Fibroblast of lung (primary cell): ENCODE measurements at regions not wholly inside any gene's neighbourhood (a gene's known extent, or its start where the extent isn't known, plus 50 kb on each side); places are given as distances from the start of the nearest gene placed in this dataset.

Experiments used
- DNase-seq, 2 donors: peaks; one replicate each; pipeline versions ENCODE4 v3.0.0 to v3.0.0-alpha.2; 2010; ENCODE audit warnings: low read depth in 2 of 2
- H2AFZ ChIP-seq: 2 replicates; pipeline ENCODE4 v1.5.1; 2012; ENCODE audit warnings: low read length, control low read depth, inconsistent platforms
- H3K27ac ChIP-seq: 2 replicates; pipeline ENCODE4 v1.5.1; 2011; ENCODE audit warnings: low read length, control low read depth; ENCODE audit not compliant: insufficient read depth
- H3K27me3 ChIP-seq: 2 replicates; pipeline ENCODE4 v1.5.1; 2011; ENCODE audit warnings: mild to moderate bottlenecking, low read length; ENCODE audit not compliant: control insufficient read depth, insufficient read depth
- H3K36me3 ChIP-seq: 2 replicates; pipeline ENCODE4 v1.5.1; 2011; ENCODE audit warnings: low read length; ENCODE audit not compliant: control insufficient read depth, insufficient read depth
- H3K4me1 ChIP-seq: 2 replicates; pipeline ENCODE4 v1.5.1; 2011; ENCODE audit warnings: low read length; ENCODE audit not compliant: control insufficient read depth, insufficient read depth; ENCODE audit errors: extremely low read depth
- H3K4me2 ChIP-seq: 2 replicates; pipeline ENCODE4 v1.5.1; 2011; ENCODE audit warnings: low read length, control low read depth; ENCODE audit not compliant: insufficient read depth; ENCODE audit errors: extremely low read depth
- H3K4me3 ChIP-seq, 4 experiments: fragments of 200-600 bp in 1 of 4; sonication (generic) in 1 of 4; replicated peaks in 1 of 4; 2 replicates each; pipeline ENCODE4 v1.5.1; 2011 to 2016; ENCODE audit warnings: low read length in 4 of 4, low read depth in 3 of 4, mild to moderate bottlenecking in 3 of 4, control low read depth in 2 of 4, inconsistent platforms in 1 of 4, mixed read lengths in 1 of 4; ENCODE audit not compliant: insufficient read depth in 1 of 4; ENCODE audit errors: control extremely low read depth in 1 of 4
- H3K79me2 ChIP-seq: 2 replicates; pipeline ENCODE4 v1.5.1; 2012; ENCODE audit warnings: mild to moderate bottlenecking, low read length, inconsistent platforms; ENCODE audit not compliant: control insufficient read depth, insufficient read depth
- H3K9ac ChIP-seq: 2 replicates; pipeline ENCODE4 v1.5.1; 2011; ENCODE audit warnings: mild to moderate bottlenecking, low read length, control low read depth; ENCODE audit not compliant: insufficient read depth
- H3K9me3 ChIP-seq: 2 replicates; pipeline ENCODE4 v1.5.1; 2012; ENCODE audit warnings: low read depth, low read length; ENCODE audit not compliant: control insufficient read depth, insufficient read depth
- H4K20me1 ChIP-seq: 2 replicates; pipeline ENCODE4 v1.5.1; 2011; ENCODE audit warnings: low read length; ENCODE audit not compliant: control insufficient read depth, insufficient read depth; ENCODE audit errors: extremely low read depth
- EZH2 ChIP-seq: IDR thresholded peaks from 2 replicates; pipeline ENCODE4 v1.5.1; 2012; ENCODE audit warnings: low read length, control low read depth, mild to moderate bottlenecking; ENCODE audit errors: missing control alignments
- TF ChIP-seq, protein P1 (sequence below), 2 donors: IDR thresholded peaks in 1 of 2; conservative IDR thresholded peaks in 1 of 2; 1 replicate in 1 of 2; 2 replicates in 1 of 2; pipeline ENCODE4 v1.5.1; 2011 to 2012; ENCODE audit warnings: low read length in 2 of 2, control low read depth in 1 of 2, inconsistent platforms in 1 of 2, low read depth in 1 of 2, mild to moderate bottlenecking in 1 of 2

DNA sequence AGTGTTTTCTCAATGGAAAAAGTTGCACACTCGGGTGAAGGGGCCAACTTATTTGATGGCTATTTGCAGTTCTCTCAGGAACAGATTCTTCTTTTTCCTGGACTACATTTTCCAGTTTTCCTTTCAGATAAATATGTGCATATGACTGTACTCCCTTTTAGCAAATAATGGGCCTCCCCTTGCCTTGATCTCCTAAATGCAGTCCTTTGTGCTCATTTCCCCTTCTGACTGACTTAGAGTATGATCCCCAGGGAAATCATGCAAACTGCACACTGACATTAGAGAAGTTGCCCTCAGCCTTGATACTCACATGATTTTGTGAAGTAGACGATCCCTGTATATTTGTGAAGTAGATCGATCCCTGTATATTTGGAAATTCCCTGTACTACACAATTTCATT lies 492.9 kb upstream of the NOVA1 start:
- Histone ChIP-seq H3K4me1 (no peaks in the 10 kb centered on the region), H2AFZ (no peak overlapping the region), H3K9ac (no peak overlapping the region), H3K79me2 (no peaks in the 10 kb centered on the region), H3K4me2 (no peak overlapping the region), H3K27ac (no peak overlapping the region), H3K9me3 (no peaks in the 10 kb centered on the region), H3K4me3 (no peak overlapping the region), H3K27me3 (no peaks in the 10 kb centered on the region), H4K20me1 (no peaks in the 10 kb centered on the region), H3K36me3 (no peaks in the 10 kb centered on the region)
- TF ChIP-seq, protein P1, sequence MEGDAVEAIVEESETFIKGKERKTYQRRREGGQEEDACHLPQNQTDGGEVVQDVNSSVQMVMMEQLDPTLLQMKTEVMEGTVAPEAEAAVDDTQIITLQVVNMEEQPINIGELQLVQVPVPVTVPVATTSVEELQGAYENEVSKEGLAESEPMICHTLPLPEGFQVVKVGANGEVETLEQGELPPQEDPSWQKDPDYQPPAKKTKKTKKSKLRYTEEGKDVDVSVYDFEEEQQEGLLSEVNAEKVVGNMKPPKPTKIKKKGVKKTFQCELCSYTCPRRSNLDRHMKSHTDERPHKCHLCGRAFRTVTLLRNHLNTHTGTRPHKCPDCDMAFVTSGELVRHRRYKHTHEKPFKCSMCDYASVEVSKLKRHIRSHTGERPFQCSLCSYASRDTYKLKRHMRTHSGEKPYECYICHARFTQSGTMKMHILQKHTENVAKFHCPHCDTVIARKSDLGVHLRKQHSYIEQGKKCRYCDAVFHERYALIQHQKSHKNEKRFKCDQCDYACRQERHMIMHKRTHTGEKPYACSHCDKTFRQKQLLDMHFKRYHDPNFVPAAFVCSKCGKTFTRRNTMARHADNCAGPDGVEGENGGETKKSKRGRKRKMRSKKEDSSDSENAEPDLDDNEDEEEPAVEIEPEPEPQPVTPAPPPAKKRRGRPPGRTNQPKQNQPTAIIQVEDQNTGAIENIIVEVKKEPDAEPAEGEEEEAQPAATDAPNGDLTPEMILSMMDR (conservative IDR thresholded peaks at IDR 0.05 in 1 of 2, IDR thresholded peaks at IDR 0.05 in 1 of 2; ENCODE audit: low read depth in 1 of 2, low read length in 2 of 2) = no peak
- no peak for TF ChIP-seq EZH2
- no peak for DNase-seq

DNA sequence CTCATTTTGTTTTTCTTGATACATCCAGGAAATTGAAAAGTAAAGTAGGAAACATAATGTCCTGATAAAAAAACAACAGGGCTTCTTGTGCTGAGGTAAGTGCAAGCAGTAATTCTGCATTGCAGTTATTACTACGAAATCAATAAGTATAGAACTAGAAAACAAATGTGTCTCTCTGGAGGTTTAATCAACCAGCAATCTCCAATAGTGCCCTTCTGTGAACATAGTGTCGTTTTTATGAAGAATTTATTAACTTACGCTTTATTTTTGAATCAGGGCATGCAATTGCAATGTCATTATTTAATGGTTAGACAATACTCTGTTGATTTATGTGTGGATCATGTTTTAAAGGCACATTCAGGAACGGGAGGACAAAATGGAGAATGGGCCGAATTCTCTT lies 494.1 kb upstream of the NOVA1 start:
- H3K27me3 ChIP-seq = no peaks in the 10 kb centered on the region
- no peaks in the 10 kb centered on the region for H3K36me3 ChIP-seq
- no peak overlapping the region for H3K9ac ChIP-seq
- no peak for TF ChIP-seq EZH2
- TF ChIP-seq, protein P1 (conservative IDR thresholded peaks at IDR 0.05 in 1 of 2, IDR thresholded peaks at IDR 0.05 in 1 of 2; ENCODE audit: low read depth in 1 of 2, low read length in 2 of 2) = no peak
- no peaks in the 10 kb centered on the region for H4K20me1 ChIP-seq
- no peak overlapping the region for H3K27ac ChIP-seq
- no peak for DNase-seq
- H2AFZ ChIP-seq = no peak overlapping the region
- H3K4me2 ChIP-seq = no peak overlapping the region
- H3K4me3 ChIP-seq = no peak overlapping the region
- no peaks in the 10 kb centered on the region for H3K79me2 ChIP-seq
- H3K9me3 ChIP-seq = no peaks in the 10 kb centered on the region
- no peaks in the 10 kb centered on the region for H3K4me1 ChIP-seq

DNA sequence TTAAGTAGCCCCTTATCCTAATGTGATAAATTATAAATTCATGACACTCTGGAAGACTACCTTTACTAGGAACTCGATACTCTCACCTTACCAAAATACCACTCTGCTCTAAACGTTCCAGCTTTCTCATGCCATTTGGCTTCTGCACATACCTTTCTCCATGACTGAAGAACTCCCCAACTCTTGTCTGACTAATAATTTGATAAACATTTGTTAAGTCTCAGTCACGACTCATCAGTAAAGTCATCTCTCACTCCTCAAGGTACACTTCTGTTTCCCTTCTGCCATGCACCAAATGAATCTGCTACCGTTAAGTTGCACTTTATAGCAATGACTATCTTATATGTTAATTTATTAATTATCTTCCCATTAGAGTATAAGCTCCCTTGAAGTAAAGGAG lies 498.3 kb upstream of the NOVA1 start:
- TF ChIP-seq EZH2 = no peak
- TF ChIP-seq, protein P1 (conservative IDR thresholded peaks at IDR 0.05 in 1 of 2, IDR thresholded peaks at IDR 0.05 in 1 of 2; ENCODE audit: low read depth in 1 of 2, low read length in 2 of 2) = no peak
- Histone ChIP-seq H3K4me2 (no peak overlapping the region), H3K79me2 (no peaks in the 10 kb centered on the region)

More for the DNA sequence above, 498.3 kb upstream of the NOVA1 start:
- Histone ChIP-seq H3K36me3 (no peaks in the 10 kb centered on the region), H2AFZ (no peak overlapping the region), H3K27me3 (no peaks in the 10 kb centered on the region), H3K27ac (no peak overlapping the region), H3K4me1 (no peaks in the 10 kb centered on the region), H3K9ac (no peak overlapping the region), H4K20me1 (no peaks in the 10 kb centered on the region), H3K9me3 (no peaks in the 10 kb centered on the region), H3K4me3 (no peak overlapping the region)
- no peak for DNase-seq
